ENCODE measurements at regions not wholly inside any gene's neighbourhood (a gene's known extent, or its start where the extent isn't known, plus 50 kb on each side); places are given as distances from the start of the nearest gene placed in this dataset.
"Not testable (repeated sequence)": the region's sequence is repeated elsewhere in the genome, so short reads cannot be mapped to it uniquely, and the experiment has no call there.

GRCh38 chr5:131107128-131107527, 57.9 kb downstream of the HINT1 start:
- DNase-seq, result no peak

DNA sequence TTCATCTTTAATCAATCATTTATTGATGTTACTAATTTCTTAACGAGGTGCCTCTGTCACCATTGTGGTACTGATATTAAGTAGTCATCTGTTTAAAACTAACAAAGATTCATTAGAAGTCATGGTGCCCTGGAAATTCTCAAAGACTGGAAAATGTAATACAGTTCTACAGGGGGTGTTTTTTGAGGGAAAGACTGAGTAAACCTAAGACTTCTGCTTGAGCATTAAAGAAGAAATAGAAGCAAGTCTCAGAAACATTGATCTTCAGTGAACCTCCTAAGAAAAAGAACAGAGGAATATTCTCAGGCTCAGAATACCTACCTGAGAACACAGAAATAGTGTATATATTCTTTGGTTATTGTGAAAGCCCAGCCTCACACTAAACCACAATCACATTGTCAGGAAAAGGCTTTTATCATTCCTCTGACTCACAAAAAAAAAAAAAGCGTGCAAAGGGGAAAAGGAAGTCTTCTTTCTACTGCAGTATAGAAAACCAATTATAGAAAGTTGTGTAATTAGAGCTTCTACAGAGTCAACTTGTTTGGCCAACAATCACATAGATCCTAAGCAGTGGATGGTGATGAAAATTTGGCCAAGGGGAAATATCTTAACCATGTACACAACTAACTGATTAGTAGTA, 60.8 kb downstream of the HINT1 start:
- no peak for DNase-seq

- no peak for DNase-seq
These were observed 68.0 kb downstream of the HINT1 start for GRCh38 chr5:131096774-131097710.

GRCh38 chr5:131095561-131095960, 69.5 kb downstream of the HINT1 start:
- DNase-seq, result not testable (repeated sequence)

DNA sequence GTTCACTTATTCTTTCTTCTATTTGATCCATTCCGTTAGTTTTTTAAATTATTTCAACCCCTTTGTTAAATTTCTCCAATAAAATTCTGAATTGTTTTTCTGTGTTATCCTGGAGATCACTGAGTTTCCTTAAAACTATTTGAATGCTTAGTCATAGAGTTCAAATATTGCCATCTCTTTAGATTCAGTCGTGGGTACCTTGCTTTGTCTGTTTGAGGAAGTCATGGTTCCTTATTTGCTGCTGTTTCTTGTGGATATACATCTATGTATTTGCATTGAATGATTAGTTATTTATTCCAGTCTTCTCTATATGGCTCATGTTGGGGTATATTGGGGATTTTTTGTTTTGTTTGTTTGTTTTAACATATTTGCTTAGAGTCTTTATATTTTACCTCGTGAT, 80.6 kb downstream of the HINT1 start:
- DNase-seq, result no peak

DNA sequence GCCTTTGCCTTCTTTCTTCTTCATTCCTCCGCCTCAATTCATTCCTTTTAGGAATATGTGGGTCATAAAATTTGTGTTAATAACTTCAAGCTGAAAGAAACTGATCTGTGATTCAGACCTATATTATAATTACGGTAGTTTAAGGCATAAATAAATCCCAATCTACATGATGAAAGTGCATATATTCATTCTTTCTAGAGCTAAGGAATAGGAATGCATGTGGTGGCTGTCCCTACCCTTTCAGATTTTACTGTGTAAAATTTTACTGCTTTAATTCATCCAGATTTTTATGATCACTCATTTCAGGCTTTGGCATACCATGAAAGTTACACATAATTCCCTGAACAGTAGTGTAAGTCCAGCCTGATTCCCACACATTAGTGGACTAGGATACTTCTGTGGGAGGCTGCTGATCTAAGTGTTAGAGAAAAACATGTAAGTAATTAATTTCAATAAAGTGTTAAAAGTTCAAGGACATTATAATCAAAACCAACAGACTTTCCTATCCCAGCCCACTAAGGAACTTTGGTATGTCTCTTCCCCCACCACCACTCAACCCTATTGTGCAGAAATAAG, 83.1 kb downstream of the HINT1 start:
- no peak for DNase-seq

GRCh38 chr5:131081374-131081773, 83.7 kb downstream of the HINT1 start:
- no peak for DNase-seq

DNA sequence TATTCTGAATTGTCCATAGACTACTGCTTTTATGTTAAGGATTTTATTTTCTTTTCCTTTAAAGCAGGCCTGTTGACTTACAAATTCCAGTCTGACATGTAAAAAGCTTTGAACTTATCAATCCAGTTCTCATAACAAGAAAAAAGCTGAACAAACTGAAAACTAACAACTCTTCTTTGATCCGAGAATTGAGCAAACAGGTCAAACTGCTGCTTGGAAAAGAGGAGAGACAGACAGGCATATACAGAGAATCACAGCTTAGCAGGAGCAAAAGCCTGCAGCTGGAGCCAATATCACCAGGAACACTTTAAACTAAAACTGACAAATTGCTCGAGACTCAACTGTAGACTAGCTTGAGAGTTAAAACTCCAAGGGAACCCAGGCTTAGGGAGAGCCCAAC, 85.8 kb downstream of the HINT1 start:
- DNase-seq, result no peak

GRCh38 chr5:131068893-131069643, 96.0 kb downstream of the HINT1 start:
- peak; percentile 31 to 49 for DNase-seq

- no peak for DNase-seq
These were observed 97.0 kb downstream of the HINT1 start for GRCh38 chr5:131068076-131068475.

DNA sequence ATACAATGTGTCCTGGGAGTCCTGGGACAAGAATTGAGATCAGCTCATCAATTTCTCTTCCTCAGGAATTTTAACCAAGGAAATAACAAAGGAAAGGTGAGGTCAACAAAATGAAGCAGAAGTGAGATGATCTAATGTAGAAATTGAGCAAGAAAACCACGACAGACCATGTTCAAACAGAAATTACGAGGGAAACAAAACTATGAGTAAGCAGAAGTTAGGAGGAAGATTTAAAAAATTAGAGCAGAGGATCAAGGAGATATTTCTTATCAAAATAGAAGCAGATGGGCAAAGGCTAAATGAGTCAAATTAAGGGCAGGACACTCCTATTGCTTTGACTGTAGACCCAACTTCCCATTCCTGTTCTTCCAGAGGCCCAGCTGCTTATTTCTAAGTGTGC, 97.4 kb downstream of the HINT1 start:
- no peak for DNase-seq

DNA sequence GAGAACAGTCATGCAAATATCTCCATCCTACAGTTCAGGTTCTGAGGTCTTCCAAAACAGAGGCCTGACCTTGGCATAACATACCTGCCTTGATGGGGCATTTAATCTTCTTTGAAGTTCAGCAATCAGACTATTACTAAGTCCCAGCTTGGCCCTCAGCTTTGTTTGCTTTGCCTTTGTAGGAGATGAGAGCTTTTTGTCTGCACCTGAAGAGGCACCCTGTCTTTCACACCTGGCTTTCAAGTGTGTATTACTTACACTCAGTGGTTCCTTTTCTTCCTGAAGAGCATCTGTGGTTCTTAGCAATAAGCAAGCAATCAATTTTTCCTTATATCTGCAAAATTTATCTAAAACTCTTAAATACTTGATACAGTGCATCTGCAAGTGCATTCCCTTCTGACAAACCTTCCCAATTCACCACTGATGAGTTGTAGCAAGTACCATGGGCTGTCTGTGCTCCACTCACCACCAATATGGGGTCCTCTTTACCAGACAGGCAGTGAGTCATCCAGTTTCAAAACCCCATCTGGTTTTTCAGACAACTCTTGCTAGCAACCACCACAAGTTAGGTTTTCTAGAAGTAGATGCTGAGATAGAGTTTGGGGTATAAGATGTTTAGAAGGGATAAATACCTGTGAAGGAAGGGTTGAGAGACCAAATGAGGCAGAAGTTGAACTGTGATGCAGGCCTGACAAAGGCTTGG, 100.2 kb downstream of the HINT1 start:
- DNase-seq, result no peak

- no peak for DNase-seq
These were observed 122.9 kb downstream of the HINT1 start for GRCh38 chr5:131042021-131042789.

DNA sequence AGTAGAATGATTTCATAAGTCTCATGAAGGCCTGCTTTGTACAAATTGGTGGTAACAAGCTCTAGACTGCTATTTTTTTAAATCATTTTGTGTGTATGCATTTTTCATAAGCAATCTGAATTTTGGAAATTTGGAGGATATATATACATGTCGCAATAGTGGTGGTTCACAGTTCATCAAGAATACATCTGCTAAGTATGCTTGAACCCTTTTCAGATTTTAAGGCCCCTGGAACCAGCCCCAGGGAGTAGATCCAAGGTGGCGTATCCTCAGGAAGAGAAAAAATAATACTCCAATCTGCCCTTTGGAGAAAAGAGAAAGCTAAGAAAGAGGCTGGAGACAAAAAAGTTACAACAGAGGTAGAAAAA, 141.6 kb downstream of the HINT1 start:
- no peak for DNase-seq

- no peak for DNase-seq
These were observed 142.1 kb downstream of the HINT1 start for GRCh38 chr5:131022811-131023497.

- no peak for DNase-seq
These were observed 143.4 kb downstream of the HINT1 start for GRCh38 chr5:131021646-131022045.

GRCh38 chr5:131019601-131020315, 145.3 kb downstream of the HINT1 start:
- DNase-seq, result no peak

DNA sequence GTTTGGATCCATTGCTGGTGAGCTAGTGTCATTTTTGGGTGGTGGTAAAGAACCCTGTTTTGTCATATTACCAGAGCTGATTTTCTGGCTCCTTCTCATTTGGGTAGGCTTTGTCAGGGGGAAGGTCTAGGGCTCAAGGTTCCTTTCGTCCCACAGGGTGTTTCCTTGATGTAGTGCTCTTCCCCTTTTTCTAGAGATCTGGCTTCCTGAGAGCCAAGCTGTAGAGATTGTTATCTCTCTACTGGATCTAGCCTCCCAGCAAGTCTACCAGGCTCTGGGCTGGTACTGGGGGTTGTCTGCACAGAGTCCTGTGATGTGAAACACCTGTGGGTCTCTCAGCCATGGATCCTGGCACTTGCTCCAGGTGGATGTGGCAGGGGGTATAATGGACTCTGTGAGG, 145.9 kb downstream of the HINT1 start:
- no peak for DNase-seq

DNA sequence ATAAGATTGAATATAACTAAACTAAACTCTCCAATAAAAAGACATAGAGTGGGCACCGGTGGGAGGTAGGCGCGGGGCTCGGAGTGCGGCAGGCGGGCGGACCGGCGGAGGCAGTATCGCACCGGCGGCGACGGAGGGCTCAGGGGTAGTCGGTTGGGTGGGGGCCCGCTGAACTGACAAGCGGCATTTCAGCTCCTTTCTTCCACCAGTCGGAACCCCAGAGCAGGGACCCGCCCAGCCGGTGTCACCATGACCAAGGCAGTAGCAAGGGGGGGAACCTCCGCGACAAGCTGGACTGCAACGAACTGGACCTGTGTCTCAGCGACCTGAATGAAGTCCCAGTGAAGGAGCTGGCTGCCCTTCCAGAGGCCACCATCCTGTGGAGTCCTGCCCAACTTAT, 156.7 kb downstream of the HINT1 start:
- no peak for DNase-seq

GRCh38 chr5:131005963-131006684, 158.9 kb downstream of the HINT1 start:
- no peak for DNase-seq

Data from activated CD4-positive, alpha-beta T cell treated with anti-CD3 and anti-CD28 coated beads, Interleukin-2, amount 50 U/mL, for 48 hours (primary cell).